Erythroblast (primary cell): ENCODE measurements at regions not wholly inside any gene's neighbourhood (a gene's known extent, or its start where the extent isn't known, plus 50 kb on each side); places are given as distances from the start of the nearest gene placed in this dataset.

Experiments
- GATA1 ChIP-seq: IDR thresholded peaks from 2 replicates; pipeline ENCODE4 v1.6.1; 2011; ENCODE audit warnings: low read depth, mild to moderate bottlenecking, control low read depth, low read length, moderate library complexity
- POLR2A ChIP-seq: IDR thresholded peaks from 2 replicates; pipeline ENCODE4 v1.6.1; 2011; ENCODE audit warnings: mild to moderate bottlenecking, low read length

GRCh38 chr15:38201714-38202113 is 50.9 kb upstream of the SPRED1 start:
- TF ChIP-seq POLR2A (no peak), GATA1 (no peak)
